Femur (tissue), 1 donor: ENCODE measurements at regions not wholly inside any gene's neighbourhood (a gene's known extent, or its start where the extent isn't known, plus 50 kb on each side); places are given as distances from the start of the nearest gene placed in this dataset.

ENCODE experiments used
- DNase-seq: peaks from one replicate; pipeline ENCODE4 v3.0.0-alpha.2; 2017

DNA sequence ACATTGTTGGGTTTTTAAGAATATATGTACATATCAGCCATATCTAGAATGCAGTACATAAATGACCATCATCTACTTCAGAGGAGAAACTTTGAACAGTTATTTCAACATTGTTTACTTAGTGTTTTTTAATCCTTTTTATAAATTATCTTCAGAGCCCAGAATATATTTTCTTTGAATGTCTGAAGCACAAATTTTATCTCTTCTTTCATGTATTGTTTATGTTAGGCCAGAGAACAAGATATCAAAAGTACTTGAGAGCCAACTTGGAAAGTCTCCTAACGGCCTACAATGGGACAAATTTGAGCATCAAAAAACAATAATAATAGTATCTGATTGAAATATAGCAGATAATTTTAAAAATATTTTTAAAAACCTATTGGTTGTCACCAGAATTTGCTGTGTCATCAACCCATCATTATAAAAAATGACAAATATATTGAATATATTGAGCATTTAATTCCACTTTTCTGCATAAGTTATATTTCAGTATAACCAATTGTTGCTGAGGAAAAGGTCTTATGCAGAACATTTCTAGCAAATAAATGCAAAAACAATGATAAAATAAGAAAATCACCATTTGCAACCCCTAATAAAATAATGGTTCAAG is 67.5 kb upstream of the CCNG1 start:
- DNase-seq: no peak

- DNase-seq: no peak
Measured at GRCh38 chr5:163373436-163374084, 63.8 kb upstream of the CCNG1 start.

- DNase-seq: no peak
Measured at GRCh38 chr5:163377982-163378381, 59.4 kb upstream of the CCNG1 start.

DNA sequence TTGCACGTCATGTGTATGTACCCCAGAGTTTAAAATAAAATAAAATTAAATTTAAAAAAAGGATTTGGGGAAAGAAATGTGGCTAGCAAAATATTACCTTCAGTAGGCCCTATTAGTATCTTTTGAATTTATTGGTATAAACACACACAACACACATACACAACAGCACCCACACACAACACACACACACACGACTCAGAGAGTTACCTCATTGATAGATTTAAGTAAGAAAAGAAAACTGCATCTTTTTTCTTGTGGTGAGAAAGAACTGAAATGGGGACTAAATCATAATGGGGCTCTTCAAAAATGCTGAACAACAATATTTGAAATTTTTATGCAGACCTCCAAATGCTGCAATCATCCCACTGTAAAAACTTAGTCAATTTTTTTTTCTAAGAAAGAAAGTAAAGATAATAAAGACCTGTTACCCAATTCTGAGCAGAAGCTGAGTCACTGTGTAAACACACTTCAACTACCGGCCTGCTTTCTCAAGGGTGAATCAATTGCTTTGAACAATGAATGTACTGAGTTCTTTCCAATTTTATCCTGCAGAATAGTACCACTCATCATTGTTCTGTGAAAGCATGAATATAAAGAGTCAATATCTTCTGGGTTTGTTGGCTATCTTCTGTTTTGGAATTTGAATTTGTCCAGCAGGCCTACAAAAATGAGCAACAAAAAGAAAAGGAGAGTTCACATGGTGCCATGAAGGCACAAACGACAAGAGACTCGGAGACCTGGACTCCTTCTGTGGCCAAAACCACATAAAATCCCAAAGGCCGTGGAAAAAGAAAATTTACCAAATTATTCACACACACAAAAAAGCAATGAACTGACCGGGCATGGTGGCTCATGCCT is 57.9 kb upstream of the CCNG1 start:
- no peak for DNase-seq

GRCh38 chr5:163381832-163382231 is 55.6 kb upstream of the CCNG1 start:
- DNase-seq: no peak

GRCh38 chr5:163383754-163384153 is 53.6 kb upstream of the CCNG1 start:
- DNase-seq: no peak

GRCh38 chr5:163384669-163385068 is 52.7 kb upstream of the CCNG1 start:
- no peak for DNase-seq

- peak; percentile 40 for DNase-seq
Measured at GRCh38 chr5:163385271-163385670, 52.1 kb upstream of the CCNG1 start.

- no peak for DNase-seq
Measured at GRCh38 chr5:163385824-163386223, 51.6 kb upstream of the CCNG1 start.

DNA sequence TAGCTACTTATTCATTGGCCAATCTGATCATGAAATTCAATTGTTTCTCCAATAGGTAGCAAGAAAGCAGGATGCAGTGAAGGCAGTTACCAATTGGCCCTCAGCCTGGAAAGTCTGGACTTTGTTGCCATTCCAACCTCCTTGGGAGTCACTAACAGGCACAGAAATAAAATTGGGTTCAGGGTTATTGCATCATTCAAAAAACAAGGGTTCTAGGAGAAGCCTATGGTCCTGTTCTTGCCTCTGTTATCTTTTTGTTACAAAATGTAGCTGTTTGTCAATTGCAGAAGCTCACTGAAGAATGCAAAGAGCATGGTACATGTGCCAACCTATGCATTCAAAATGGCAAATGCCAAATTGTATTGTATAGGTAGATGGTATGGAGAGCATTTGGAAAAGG is 51.0 kb upstream of the CCNG1 start:
- no peak for DNase-seq

GRCh38 chr5:163387589-163388343 is 49.6 kb upstream of the CCNG1 start:
- no peak for DNase-seq
